ENCODE measurements at regions not wholly inside any gene's neighbourhood (a gene's known extent, or its start where the extent isn't known, plus 50 kb on each side); places are given as distances from the start of the nearest gene placed in this dataset.

- no peak for FAIRE-seq
Observed at GRCh38 chr20:24773168-24773567, 175.9 kb upstream of the CST7 start.

DNA sequence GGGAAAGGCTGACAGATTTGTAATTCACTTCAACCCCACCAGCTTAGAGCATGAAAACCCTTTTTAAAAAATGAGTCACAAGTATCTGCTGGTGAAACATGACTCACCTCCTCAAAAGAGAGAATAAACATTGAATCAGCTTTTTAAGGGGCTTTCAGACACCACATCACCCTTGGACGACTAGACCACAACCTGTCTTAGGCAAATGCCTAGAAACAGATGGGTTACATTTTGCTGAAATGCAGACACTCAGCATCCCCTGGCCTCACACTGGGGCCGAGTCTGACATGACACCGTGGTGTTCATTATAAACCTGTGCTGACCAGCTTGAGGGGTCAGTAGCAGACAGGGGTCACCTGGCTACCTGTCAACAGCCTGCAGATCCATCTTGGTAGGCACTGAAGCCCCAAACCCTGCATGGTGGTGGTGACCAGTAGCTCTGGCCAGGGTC is 175.3 kb upstream of the CST7 start:
- DNase-seq (ENCODE audit: insufficient read length, low spot score) (peak; percentile 45), FAIRE-seq (no peak)

More at GRCh38 chr20:24773168-24773567, 175.9 kb upstream of the CST7 start:
- DNase-seq (ENCODE audit: insufficient read length, low spot score) = no peak

DNA sequence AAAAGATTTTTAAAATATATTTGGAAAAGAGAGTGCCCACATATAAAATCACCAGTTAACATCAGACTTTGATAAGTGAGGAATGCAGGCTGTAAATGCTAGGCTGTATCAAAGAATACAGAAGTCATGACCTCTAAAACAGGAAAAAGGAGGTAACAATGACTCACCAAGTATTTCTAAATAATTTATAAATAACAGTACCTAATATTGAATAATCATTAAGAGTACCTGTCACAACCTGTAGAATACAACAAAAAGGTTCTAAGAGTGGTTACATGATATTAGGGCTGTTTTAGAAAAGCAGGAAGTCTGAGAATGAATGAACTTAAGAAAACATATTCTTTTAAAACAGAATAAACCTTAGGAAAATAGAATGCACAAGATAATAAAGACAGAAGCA is 173.1 kb upstream of the CST7 start:
- DNase-seq (ENCODE audit: insufficient read length, low spot score) = no peak
- no peak for FAIRE-seq

- no peak for FAIRE-seq
- DNase-seq (ENCODE audit: insufficient read length, low spot score) = no peak
Observed at GRCh38 chr20:24776755-24777271, 172.3 kb upstream of the CST7 start.

DNA sequence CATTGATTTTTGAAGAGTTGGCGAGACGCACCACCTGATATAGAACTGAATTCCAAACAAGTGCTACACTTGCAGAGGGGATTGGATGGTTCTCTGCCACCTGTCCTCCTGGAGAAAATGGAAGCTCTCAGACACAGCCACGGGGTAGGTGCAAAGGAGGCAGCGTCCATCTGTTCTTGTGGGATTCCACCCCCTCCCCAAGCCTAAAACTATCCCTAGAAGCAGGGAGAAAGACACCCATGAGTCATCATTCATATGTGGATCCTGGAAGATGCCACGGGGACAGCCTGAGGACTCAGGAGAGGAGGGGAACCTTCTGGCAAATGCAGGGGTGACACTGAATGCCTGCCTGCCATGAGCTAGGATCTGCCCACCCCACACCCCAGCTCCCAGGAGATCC is 171.3 kb upstream of the CST7 start:
- no peak for FAIRE-seq
- no peak for DNase-seq (ENCODE audit: insufficient read length, low spot score)

DNA sequence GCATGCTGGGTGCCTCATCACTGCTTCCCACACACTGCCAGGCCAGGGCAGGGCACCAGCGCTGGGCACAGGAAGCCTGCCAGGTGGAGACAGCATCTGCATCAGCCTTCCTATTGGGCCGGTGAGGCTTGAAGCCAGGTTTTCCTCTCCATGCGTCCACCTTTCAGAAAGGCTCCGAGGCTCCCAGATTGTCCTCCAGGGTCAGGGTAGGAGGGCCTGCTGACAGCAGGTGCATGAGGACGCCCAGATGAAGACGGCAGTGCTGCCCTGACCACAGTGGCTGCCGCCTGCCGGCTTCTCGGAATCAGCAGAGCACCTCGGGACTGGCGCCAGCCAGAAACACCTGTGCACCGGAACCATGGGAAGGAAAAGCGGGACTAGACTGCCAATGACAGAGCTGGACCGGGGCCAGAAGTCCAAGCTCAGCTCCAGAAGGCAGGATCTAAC is 170.5 kb upstream of the CST7 start:
- no peak for DNase-seq (ENCODE audit: insufficient read length, low spot score)
- no peak for FAIRE-seq

DNA sequence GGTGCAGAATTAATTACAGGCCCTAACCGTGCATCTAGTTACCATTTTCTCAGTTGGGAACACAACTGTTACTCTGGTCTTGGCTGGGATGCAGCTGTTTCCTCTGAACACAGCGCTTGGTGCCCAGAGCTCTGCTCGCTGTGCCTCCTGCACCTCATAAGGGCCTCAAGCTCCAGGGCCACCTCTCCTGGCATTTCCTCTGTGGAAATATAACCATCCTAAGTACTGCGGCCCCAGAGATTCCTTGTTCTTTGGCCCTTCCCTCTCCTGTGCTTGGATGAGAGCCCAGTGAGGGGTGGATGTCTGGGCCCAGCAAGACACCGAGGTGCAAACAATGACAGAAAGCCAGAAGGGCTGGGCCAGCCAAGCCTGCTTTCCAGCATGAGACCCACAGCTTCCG is 169.9 kb upstream of the CST7 start:
- no peak for DNase-seq (ENCODE audit: insufficient read length, low spot score)
- no peak for FAIRE-seq

DNA sequence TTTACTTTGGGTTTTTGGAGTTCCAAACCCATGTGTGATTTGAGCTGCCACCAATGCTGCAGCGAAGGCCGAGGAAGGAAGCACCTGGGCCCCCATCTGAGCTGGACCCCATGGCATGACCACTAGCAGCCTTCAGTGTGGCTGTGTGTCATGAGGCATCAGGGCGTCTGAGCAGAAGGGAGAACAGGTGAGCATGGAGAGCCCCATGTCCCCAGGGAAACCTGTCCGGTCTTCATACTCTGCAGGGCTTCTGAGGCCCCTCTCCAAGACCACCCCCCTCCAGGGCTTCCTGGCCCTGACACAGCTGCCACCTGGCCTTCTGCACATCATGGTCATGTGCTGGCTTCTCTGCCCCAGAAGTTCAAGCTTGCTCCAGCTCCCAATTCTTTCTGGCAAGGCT is 169.1 kb upstream of the CST7 start:
- FAIRE-seq (no peak), DNase-seq (ENCODE audit: insufficient read length, low spot score) (no peak)

GRCh38 chr20:24780674-24781417 is 168.2 kb upstream of the CST7 start:
- FAIRE-seq (no peak), DNase-seq (ENCODE audit: insufficient read length, low spot score) (no peak)

- DNase-seq (ENCODE audit: insufficient read length, low spot score) (peak; percentile 34), FAIRE-seq (no peak)
Observed at GRCh38 chr20:24781418-24781980, 167.6 kb upstream of the CST7 start.

- FAIRE-seq = no peak
- no peak for DNase-seq (ENCODE audit: insufficient read length, low spot score)
Observed at GRCh38 chr20:24782301-24782700, 166.8 kb upstream of the CST7 start.

- FAIRE-seq (no peak), DNase-seq (ENCODE audit: insufficient read length, low spot score) (no peak)
Observed at GRCh38 chr20:24782801-24783630, 166.1 kb upstream of the CST7 start.

DNA sequence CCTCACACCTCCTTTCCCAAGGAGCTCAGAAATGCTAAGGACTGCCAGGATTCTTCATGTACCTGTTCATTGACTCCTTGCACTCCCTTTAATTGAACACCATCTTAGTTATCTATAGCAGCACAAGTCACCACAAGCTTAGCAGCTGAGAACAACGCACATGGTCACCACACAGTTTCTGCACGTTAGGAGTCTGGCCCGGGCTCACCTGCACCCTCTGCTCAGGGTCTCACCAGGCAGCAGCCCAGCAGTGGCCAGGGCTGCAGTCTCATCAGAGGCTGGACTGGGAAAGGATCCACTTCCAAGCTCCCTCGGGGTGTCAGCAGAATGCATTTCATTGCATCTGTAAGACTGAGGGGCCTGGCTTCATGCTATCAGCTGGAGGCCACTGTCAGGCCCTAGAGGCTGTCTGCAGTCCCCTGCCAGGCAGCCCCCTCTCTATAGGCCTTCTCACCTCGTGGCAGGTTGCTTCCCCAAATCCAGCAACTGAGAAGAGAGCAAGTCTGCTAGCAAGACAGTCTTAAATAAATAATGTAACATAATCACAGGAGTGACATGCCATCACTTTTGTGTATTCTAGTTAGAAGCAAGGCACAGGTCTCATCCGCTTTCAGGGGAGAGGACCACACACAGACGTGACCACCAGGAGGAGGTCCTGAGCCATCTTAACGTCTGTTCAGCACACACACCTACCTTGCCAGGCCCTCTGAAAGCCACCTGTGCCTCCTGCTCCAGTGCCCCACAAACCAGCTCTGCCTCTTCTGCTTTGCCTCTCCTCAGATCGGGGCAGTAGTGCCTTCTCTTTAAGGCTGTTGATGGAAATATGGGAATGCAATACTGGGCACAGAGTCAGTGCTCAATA is 165.2 kb upstream of the CST7 start:
- DNase-seq (ENCODE audit: insufficient read length, low spot score) (no peak), FAIRE-seq (no peak)

- DNase-seq (ENCODE audit: insufficient read length, low spot score) (no peak), FAIRE-seq (no peak)
Observed at GRCh38 chr20:24784607-24785006, 164.5 kb upstream of the CST7 start.

- DNase-seq (ENCODE audit: insufficient read length, low spot score) (peak; percentile 29), FAIRE-seq (peak; percentile 44)
Observed at GRCh38 chr20:24785141-24786110, 163.6 kb upstream of the CST7 start.

DNA sequence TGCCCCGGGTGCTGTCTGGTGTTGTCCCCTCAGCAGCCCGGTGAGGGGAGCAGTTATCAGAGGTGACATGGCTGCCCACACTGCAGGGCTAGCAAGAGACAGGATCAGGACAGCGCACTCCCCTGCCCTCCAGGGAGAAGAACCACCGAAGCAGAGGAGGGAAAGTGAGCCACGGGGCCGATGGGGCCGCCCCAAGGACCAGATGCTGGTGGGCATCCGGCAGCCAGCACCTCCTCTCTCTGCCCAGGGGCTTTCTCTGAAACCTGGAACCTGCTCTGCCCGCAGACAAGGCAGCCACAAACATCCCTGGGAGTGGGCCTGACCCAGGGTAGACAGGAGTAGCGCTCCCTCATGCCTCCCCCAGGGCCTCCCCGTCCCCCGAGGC is 163.0 kb upstream of the CST7 start:
- no peak for FAIRE-seq
- no peak for DNase-seq (ENCODE audit: insufficient read length, low spot score)

- DNase-seq (ENCODE audit: insufficient read length, low spot score) = no peak
- no peak for FAIRE-seq
Observed at GRCh38 chr20:24786646-24787045, 162.4 kb upstream of the CST7 start.

DNA sequence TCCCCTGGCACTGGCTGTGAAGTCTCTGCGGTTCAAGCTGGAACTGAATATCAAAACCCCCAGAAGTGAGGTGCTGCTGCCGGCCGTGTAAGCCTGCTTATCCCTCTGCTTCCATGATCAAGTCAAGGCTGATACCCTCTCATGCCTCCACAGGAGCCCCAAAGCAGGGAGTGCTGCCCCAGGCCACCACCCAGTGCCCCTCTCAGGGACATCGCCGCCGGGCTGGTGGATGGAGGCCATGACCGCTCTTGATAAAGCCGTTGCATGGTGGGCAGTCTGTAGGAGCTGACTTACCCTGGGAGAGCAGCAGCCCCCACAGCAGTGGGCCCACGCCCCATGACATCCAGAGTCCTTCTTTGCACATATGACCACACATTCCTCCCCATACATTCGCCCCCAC is 162.0 kb upstream of the CST7 start:
- DNase-seq (ENCODE audit: insufficient read length, low spot score) (no peak), FAIRE-seq (no peak)

- DNase-seq (ENCODE audit: insufficient read length, low spot score) (no peak), FAIRE-seq (no peak)
Observed at GRCh38 chr20:24787621-24788020, 161.4 kb upstream of the CST7 start.

Data from HTR-8/SVneo (cell line).